Activated naive CD4-positive, alpha-beta T cell treated with anti-CD3 and anti-CD28 coated beads, Interleukin-2, amount 50 U/mL, for 24 hours (primary cell): ENCODE measurements at regions not wholly inside any gene's neighbourhood (a gene's known extent, or its start where the extent isn't known, plus 50 kb on each side); places are given as distances from the start of the nearest gene placed in this dataset.

Experiments used
- H3K27ac Mint-ChIP-seq: one replicate; pipeline ENCODE4 v1.8.0; 2021; ENCODE audit warnings: mild to moderate bottlenecking, mixed read lengths
- H3K27me3 Mint-ChIP-seq: one replicate; pipeline ENCODE4 v1.8.0; 2021; ENCODE audit warnings: mixed read lengths
- H3K36me3 Mint-ChIP-seq: one replicate; pipeline ENCODE4 v1.8.0; 2021; ENCODE audit warnings: mixed read lengths
- H3K4me1 Mint-ChIP-seq: one replicate; pipeline ENCODE4 v1.8.0; 2021; ENCODE audit warnings: mixed read lengths
- H3K4me3 Mint-ChIP-seq: one replicate; pipeline ENCODE4 v1.8.0; 2021; ENCODE audit warnings: mild to moderate bottlenecking, mixed read lengths
- H3K9me3 Mint-ChIP-seq: one replicate; pipeline ENCODE4 v1.8.0; 2021; ENCODE audit warnings: mixed read lengths

- Mint-ChIP-seq H3K9me3 (no peaks in the 10 kb centered on the region), H3K27me3 (peaks cover 3% of the 10 kb centered on the region), H3K4me1 (peaks cover 9% of the 10 kb centered on the region), H3K36me3 (no peaks in the 10 kb centered on the region), H3K27ac (no peak overlapping the region), H3K4me3 (no peak overlapping the region)
These were observed 51.6 kb upstream of the SRGAP3 start for GRCh38 chr3:9301091-9301490.

DNA sequence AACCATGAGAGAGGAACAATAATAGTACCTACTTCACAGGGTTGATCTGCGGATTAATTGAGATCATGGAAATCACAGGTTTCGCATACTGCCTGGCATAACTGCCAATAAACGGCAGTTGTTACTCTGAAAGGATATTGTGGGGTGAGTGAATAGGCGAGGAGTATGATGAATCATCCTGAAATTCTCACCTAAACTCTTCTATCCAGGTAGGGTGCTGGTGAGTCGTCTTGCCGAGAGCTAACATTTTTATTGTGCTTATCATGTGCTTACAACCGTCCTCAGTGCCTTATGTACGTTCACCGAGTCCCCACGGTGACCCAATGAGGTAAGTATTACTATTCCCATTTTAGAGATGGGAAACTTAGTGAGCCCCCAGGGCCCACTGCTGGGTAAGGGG, 52.4 kb upstream of the SRGAP3 start:
- peaks cover 3% of the 10 kb centered on the region for H3K27me3 Mint-ChIP-seq
- no peaks in the 10 kb centered on the region for H3K9me3 Mint-ChIP-seq
- H3K4me3 Mint-ChIP-seq: no peak overlapping the region
- H3K27ac Mint-ChIP-seq: no peak overlapping the region
- H3K4me1 Mint-ChIP-seq: peaks cover 9% of the 10 kb centered on the region
- no peaks in the 10 kb centered on the region for H3K36me3 Mint-ChIP-seq

DNA sequence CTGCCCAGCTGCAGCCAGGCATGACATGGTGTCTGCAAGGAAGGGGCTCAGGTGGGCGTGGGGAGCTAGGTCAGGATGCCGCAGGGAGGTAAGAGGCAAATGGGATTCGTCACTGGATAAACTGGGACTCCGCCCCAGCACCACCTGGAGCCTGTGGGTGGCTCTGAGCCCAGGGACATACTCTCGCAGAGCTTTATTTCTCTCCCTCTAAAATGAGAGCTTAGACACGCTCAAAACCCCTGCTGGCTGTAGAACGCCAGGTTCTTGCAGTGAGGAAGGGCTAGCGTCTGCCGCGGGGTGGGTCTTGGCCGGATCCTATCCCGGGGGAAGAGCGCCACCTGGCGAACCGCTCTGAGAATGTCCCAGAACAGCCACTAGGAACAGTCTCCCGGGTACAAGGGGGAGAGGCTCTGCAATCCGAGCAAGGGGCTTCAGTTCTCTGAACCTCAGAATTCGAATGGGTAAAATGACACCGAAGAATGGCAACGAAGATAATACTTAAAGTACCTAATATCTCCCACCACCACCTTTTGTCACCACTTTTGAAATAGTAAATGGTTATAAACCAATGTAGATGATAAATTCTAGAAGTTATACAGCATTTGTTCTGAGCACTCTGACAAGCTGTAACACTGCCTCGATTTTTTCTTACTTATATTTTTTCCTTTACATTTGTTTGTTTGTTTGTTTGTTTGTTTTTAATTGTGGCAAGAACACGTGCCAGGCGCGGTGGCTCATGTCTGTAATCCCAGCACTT, 53.2 kb upstream of the SRGAP3 start:
- peak overlapping the region; percentile 53 for H3K4me3 Mint-ChIP-seq
- no peak overlapping the region for H3K27ac Mint-ChIP-seq
- H3K4me1 Mint-ChIP-seq: peaks cover 9% of the 10 kb centered on the region
- no peaks in the 10 kb centered on the region for H3K36me3 Mint-ChIP-seq
- no peaks in the 10 kb centered on the region for H3K9me3 Mint-ChIP-seq
- H3K27me3 Mint-ChIP-seq: peaks cover 3% of the 10 kb centered on the region

GRCh38 chr3:9308298-9308990, 54.4 kb upstream of the THUMPD3 start:
- H3K4me1 Mint-ChIP-seq: no peaks in the 10 kb centered on the region
- H3K9me3 Mint-ChIP-seq: no peaks in the 10 kb centered on the region
- no peaks in the 10 kb centered on the region for H3K27me3 Mint-ChIP-seq
- no peak overlapping the region for H3K4me3 Mint-ChIP-seq
- no peak overlapping the region for H3K27ac Mint-ChIP-seq
- H3K36me3 Mint-ChIP-seq: no peaks in the 10 kb centered on the region

- no peaks in the 10 kb centered on the region for H3K9me3 Mint-ChIP-seq
- no peaks in the 10 kb centered on the region for H3K27me3 Mint-ChIP-seq
- H3K4me1 Mint-ChIP-seq: no peaks in the 10 kb centered on the region
- H3K27ac Mint-ChIP-seq: no peak overlapping the region
- no peaks in the 10 kb centered on the region for H3K36me3 Mint-ChIP-seq
- no peak overlapping the region for H3K4me3 Mint-ChIP-seq
These were observed 52.8 kb upstream of the THUMPD3 start for GRCh38 chr3:9310043-9310442.

DNA sequence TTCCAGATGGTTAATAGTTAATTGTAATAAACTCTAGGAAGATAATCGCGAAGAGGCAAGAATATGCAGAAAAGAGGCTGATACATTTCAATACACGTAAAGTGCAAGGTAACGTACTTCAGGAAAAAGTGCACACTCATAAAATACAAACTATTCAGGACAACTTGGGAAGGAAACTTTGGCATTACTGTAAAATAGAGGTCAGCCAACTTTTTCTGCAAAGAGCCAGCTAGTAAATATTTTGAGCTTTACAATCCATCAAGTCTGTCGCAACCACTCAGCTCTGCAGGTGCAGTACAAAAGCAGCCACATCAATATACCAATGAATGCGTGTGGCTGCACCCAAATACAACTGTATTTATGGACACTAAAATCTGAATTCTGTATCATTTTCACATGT, 51.6 kb upstream of the THUMPD3 start:
- Mint-ChIP-seq H3K27me3 (no peaks in the 10 kb centered on the region), H3K4me3 (no peak overlapping the region), H3K27ac (no peak overlapping the region), H3K4me1 (no peaks in the 10 kb centered on the region), H3K36me3 (no peaks in the 10 kb centered on the region), H3K9me3 (no peaks in the 10 kb centered on the region)
